ENCODE measurements at regions not wholly inside any gene's neighbourhood (a gene's known extent, or its start where the extent isn't known, plus 50 kb on each side); places are given as distances from the start of the nearest gene placed in this dataset.

GRCh38 chr18:73696698-73697097 lies 450.9 kb downstream of the FBXO15 start:
- no peak overlapping the region for H3K18ac ChIP-seq (ENCODE audit: low read depth in 1 of 2, low read length in 2 of 2)
- no peak overlapping the region for H4K8ac ChIP-seq (ENCODE audit: low read length)
- H3K9ac ChIP-seq (ENCODE audit: low read length), result no peak overlapping the region
- no peak overlapping the region for H3K23ac ChIP-seq (ENCODE audit: low read length in 2 of 2)
- H2BK12ac ChIP-seq (ENCODE audit: low read length in 2 of 2), result no peak overlapping the region
- no peaks in the 10 kb centered on the region for H3K79me1 ChIP-seq (replicated peaks; ENCODE audit: low read length, poor library complexity, severe bottlenecking)
- H3K9me3 ChIP-seq (ENCODE audit: control insufficient read depth, low read length), result peaks cover 4% of the 10 kb centered on the region
- no peak overlapping the region for H2BK120ac ChIP-seq (ENCODE audit: low read depth, low read length)
- no peak overlapping the region for H2AFZ ChIP-seq (ENCODE audit: low read depth, low read length)
- no peak overlapping the region for H2BK5ac ChIP-seq (ENCODE audit: low read depth, low read length, poor library complexity, severe bottlenecking)
- H2AK5ac ChIP-seq (ENCODE audit: low read length, severe bottlenecking), result no peak overlapping the region
- no peak overlapping the region for H3K4ac ChIP-seq (ENCODE audit: low read depth in 1 of 2, low read length in 2 of 2)
- H3K36me3 ChIP-seq (ENCODE audit: control insufficient read depth in 1 of 2, insufficient read depth in 2 of 2, low read depth in 1 of 2, low read length in 2 of 2), result no peaks in the 10 kb centered on the region
- no peak overlapping the region for H3K27ac ChIP-seq (ENCODE audit: low read length, poor library complexity, severe bottlenecking)
- H3K4me2 ChIP-seq (ENCODE audit: low read length, poor library complexity, severe bottlenecking), result no peak overlapping the region
- no peak overlapping the region for H3K14ac ChIP-seq (ENCODE audit: low read length in 2 of 2)
- no peak overlapping the region for H2BK15ac ChIP-seq (ENCODE audit: low read depth, poor library complexity, severe bottlenecking)
- H3K4me3 ChIP-seq (ENCODE audit: insufficient read depth in 1 of 2, low read depth in 1 of 2, low read length in 2 of 2), result no peak overlapping the region
- peaks cover under 1% of the 10 kb centered on the region for H3K4me1 ChIP-seq (ENCODE audit: control insufficient read depth, insufficient read depth, low read depth, low read length)
- DNase-seq, result no peak
- no peaks in the 10 kb centered on the region for H3K27me3 ChIP-seq (ENCODE audit: control insufficient read depth in 1 of 2, insufficient read depth in 1 of 2, low read length in 2 of 2)
- 88% methylated on average over 1 of the region's 1 CpG for WGBS
- no peak overlapping the region for H4K91ac ChIP-seq (ENCODE audit: low read length)

- H2AFZ ChIP-seq (ENCODE audit: low read depth, low read length), result no peak overlapping the region
- H3K4me3 ChIP-seq (ENCODE audit: insufficient read depth in 1 of 2, low read depth in 1 of 2, low read length in 2 of 2), result no peak overlapping the region
- no peaks in the 10 kb centered on the region for H3K36me3 ChIP-seq (ENCODE audit: control insufficient read depth in 1 of 2, insufficient read depth in 2 of 2, low read depth in 1 of 2, low read length in 2 of 2)
- H3K4me2 ChIP-seq (ENCODE audit: low read length, poor library complexity, severe bottlenecking), result no peak overlapping the region
- no peak overlapping the region for H3K9ac ChIP-seq (ENCODE audit: low read length)
- H2AK5ac ChIP-seq (ENCODE audit: low read length, severe bottlenecking), result no peak overlapping the region
- H2BK120ac ChIP-seq (ENCODE audit: low read depth, low read length), result peak overlapping the region; percentile 61
- H3K4ac ChIP-seq (ENCODE audit: low read depth in 1 of 2, low read length in 2 of 2), result no peak overlapping the region
- no peak overlapping the region for H2BK5ac ChIP-seq (ENCODE audit: low read depth, low read length, poor library complexity, severe bottlenecking)
- peaks cover 5% of the 10 kb centered on the region for H3K4me1 ChIP-seq (ENCODE audit: control insufficient read depth, insufficient read depth, low read depth, low read length)
- peak overlapping the region in 1 of 2 experiments; percentile 37 for H2BK12ac ChIP-seq (ENCODE audit: low read length in 2 of 2)
- no peak overlapping the region for H2BK15ac ChIP-seq (ENCODE audit: low read depth, poor library complexity, severe bottlenecking)
- H4K91ac ChIP-seq (ENCODE audit: low read length), result no peak overlapping the region
- no peaks in the 10 kb centered on the region for H3K27me3 ChIP-seq (ENCODE audit: control insufficient read depth in 1 of 2, insufficient read depth in 1 of 2, low read length in 2 of 2)
- no peak overlapping the region for H3K27ac ChIP-seq (ENCODE audit: low read length, poor library complexity, severe bottlenecking)
- no peak overlapping the region for H3K18ac ChIP-seq (ENCODE audit: low read depth in 1 of 2, low read length in 2 of 2)
- DNase-seq, result no peak
- 97% methylated on average over 2 of the region's 3 CpGs for WGBS
- H3K14ac ChIP-seq (ENCODE audit: low read length in 2 of 2), result no peak overlapping the region
- peaks cover 4% of the 10 kb centered on the region for H3K9me3 ChIP-seq (ENCODE audit: control insufficient read depth, low read length)
- no peaks in the 10 kb centered on the region for H3K79me1 ChIP-seq (replicated peaks; ENCODE audit: low read length, poor library complexity, severe bottlenecking)
- H3K23ac ChIP-seq (ENCODE audit: low read length in 2 of 2), result no peak overlapping the region
- H4K8ac ChIP-seq (ENCODE audit: low read length), result peak overlapping the region; percentile 60
Measured at GRCh38 chr18:73696171-73696570, 451.5 kb downstream of the FBXO15 start.

GRCh38 chr18:73693091-73693490 lies 454.5 kb downstream of the FBXO15 start:
- Histone ChIP-seq H3K4me2 (ENCODE audit: low read length, poor library complexity, severe bottlenecking) (no peak overlapping the region), H2BK15ac (ENCODE audit: low read depth, poor library complexity, severe bottlenecking) (no peak overlapping the region), H3K4ac (ENCODE audit: low read depth in 1 of 2, low read length in 2 of 2) (no peak overlapping the region), H3K4me3 (ENCODE audit: insufficient read depth in 1 of 2, low read depth in 1 of 2, low read length in 2 of 2) (no peak overlapping the region), H3K27ac (ENCODE audit: low read length, poor library complexity, severe bottlenecking) (no peak overlapping the region), H3K14ac (ENCODE audit: low read length in 2 of 2) (no peak overlapping the region), H3K18ac (ENCODE audit: low read depth in 1 of 2, low read length in 2 of 2) (peak overlapping the region in 1 of 2 experiments; percentile 88), H2BK5ac (ENCODE audit: low read depth, low read length, poor library complexity, severe bottlenecking) (no peak overlapping the region), H3K9ac (ENCODE audit: low read length) (no peak overlapping the region), H2AFZ (ENCODE audit: low read depth, low read length) (no peak overlapping the region), H2BK120ac (ENCODE audit: low read depth, low read length) (no peak overlapping the region), H3K9me3 (ENCODE audit: control insufficient read depth, low read length) (no peaks in the 10 kb centered on the region), H3K23ac (ENCODE audit: low read length in 2 of 2) (no peak overlapping the region), H3K79me1 (replicated peaks; ENCODE audit: low read length, poor library complexity, severe bottlenecking) (no peaks in the 10 kb centered on the region), H2AK5ac (ENCODE audit: low read length, severe bottlenecking) (no peak overlapping the region), H2BK12ac (ENCODE audit: low read length in 2 of 2) (no peak overlapping the region), H3K4me1 (ENCODE audit: control insufficient read depth, insufficient read depth, low read depth, low read length) (peaks cover 9% of the 10 kb centered on the region), H4K91ac (ENCODE audit: low read length) (no peak overlapping the region), H3K36me3 (ENCODE audit: control insufficient read depth in 1 of 2, insufficient read depth in 2 of 2, low read depth in 1 of 2, low read length in 2 of 2) (no peaks in the 10 kb centered on the region), H4K8ac (ENCODE audit: low read length) (no peak overlapping the region), H3K27me3 (ENCODE audit: control insufficient read depth in 1 of 2, insufficient read depth in 1 of 2, low read length in 2 of 2) (no peaks in the 10 kb centered on the region)
- WGBS, result no CpG with 5 or more reads among the region's 1 CpG
- DNase-seq, result no peak

- no peak overlapping the region for H2BK5ac ChIP-seq (ENCODE audit: low read depth, low read length, poor library complexity, severe bottlenecking)
- H3K4me2 ChIP-seq (ENCODE audit: low read length, poor library complexity, severe bottlenecking), result no peak overlapping the region
- WGBS, result 96% methylated on average over 12 of the region's 12 CpGs
- H2BK120ac ChIP-seq (ENCODE audit: low read depth, low read length), result peak overlapping the region; percentile 4
- no peak for DNase-seq
- H3K9ac ChIP-seq (ENCODE audit: low read length), result no peak overlapping the region
- H2BK12ac ChIP-seq (ENCODE audit: low read length in 2 of 2), result peak overlapping the region; percentile 59 to 100
- no peak overlapping the region for H3K23ac ChIP-seq (ENCODE audit: low read length in 2 of 2)
- H3K14ac ChIP-seq (ENCODE audit: low read length in 2 of 2), result no peak overlapping the region
- peaks cover 9% of the 10 kb centered on the region for H3K4me1 ChIP-seq (ENCODE audit: control insufficient read depth, insufficient read depth, low read depth, low read length)
- peak overlapping the region; percentile 98 for H4K91ac ChIP-seq (ENCODE audit: low read length)
- H3K4ac ChIP-seq (ENCODE audit: low read depth in 1 of 2, low read length in 2 of 2), result peak overlapping the region; percentile 80 to 85
- no peak overlapping the region for H3K4me3 ChIP-seq (ENCODE audit: insufficient read depth in 1 of 2, low read depth in 1 of 2, low read length in 2 of 2)
- H3K9me3 ChIP-seq (ENCODE audit: control insufficient read depth, low read length), result no peaks in the 10 kb centered on the region
- peak overlapping the region; percentile 88 for H2BK15ac ChIP-seq (ENCODE audit: low read depth, poor library complexity, severe bottlenecking)
- no peaks in the 10 kb centered on the region for H3K36me3 ChIP-seq (ENCODE audit: control insufficient read depth in 1 of 2, insufficient read depth in 2 of 2, low read depth in 1 of 2, low read length in 2 of 2)
- no peaks in the 10 kb centered on the region for H3K27me3 ChIP-seq (ENCODE audit: control insufficient read depth in 1 of 2, insufficient read depth in 1 of 2, low read length in 2 of 2)
- no peak overlapping the region for H3K27ac ChIP-seq (ENCODE audit: low read length, poor library complexity, severe bottlenecking)
- no peaks in the 10 kb centered on the region for H3K79me1 ChIP-seq (replicated peaks; ENCODE audit: low read length, poor library complexity, severe bottlenecking)
- peak overlapping the region; percentile 71 for H2AK5ac ChIP-seq (ENCODE audit: low read length, severe bottlenecking)
- peak overlapping the region; percentile 78 for H4K8ac ChIP-seq (ENCODE audit: low read length)
- H2AFZ ChIP-seq (ENCODE audit: low read depth, low read length), result peak overlapping the region; percentile 79
- H3K18ac ChIP-seq (ENCODE audit: low read depth in 1 of 2, low read length in 2 of 2), result peak overlapping the region; percentile 96 to 100
Measured at GRCh38 chr18:73691624-73692023, 456.0 kb downstream of the FBXO15 start.
